Inflammatory macrophage (primary cell): ENCODE measurements at regions not wholly inside any gene's neighbourhood (a gene's known extent, or its start where the extent isn't known, plus 50 kb on each side); places are given as distances from the start of the nearest gene placed in this dataset.
"Not testable (repeated sequence)": the region's sequence is repeated elsewhere in the genome, so short reads cannot be mapped to it uniquely, and the experiment has no call there.

Source experiments
- DNase-seq, 2 donors: peaks; one replicate each; pipeline ENCODE4 v3.0.0-alpha.2; 2020 to 2022

GRCh38 chr4:34850968-34851367, 1393.3 kb downstream of the ARAP2 start:
- DNase-seq = no peak

- DNase-seq = no peak
Measured at GRCh38 chr4:34851411-34851810, 1392.9 kb downstream of the ARAP2 start.

- DNase-seq = no peak
Measured at GRCh38 chr4:34854451-34854850, 1389.9 kb downstream of the ARAP2 start.

- DNase-seq = no peak
Measured at GRCh38 chr4:34861666-34862065, 1382.6 kb downstream of the ARAP2 start.

GRCh38 chr4:34878961-34879360, 1365.4 kb downstream of the ARAP2 start:
- no peak for DNase-seq

GRCh38 chr4:34880246-34880645, 1364.1 kb downstream of the ARAP2 start:
- DNase-seq = no peak

- DNase-seq = no peak
Measured at GRCh38 chr4:34891892-34892291, 1352.4 kb downstream of the ARAP2 start.

GRCh38 chr4:34893382-34893781, 1350.9 kb downstream of the ARAP2 start:
- DNase-seq = no peak

- DNase-seq = no peak
Measured at GRCh38 chr4:34920032-34920431, 1324.3 kb downstream of the ARAP2 start.

- DNase-seq = no peak
Measured at GRCh38 chr4:34921391-34921790, 1322.9 kb downstream of the ARAP2 start.

GRCh38 chr4:34922325-34922724, 1322.0 kb downstream of the ARAP2 start:
- no peak for DNase-seq

- DNase-seq = no peak
Measured at GRCh38 chr4:34932591-34932990, 1311.7 kb downstream of the ARAP2 start.

- DNase-seq = no peak
Measured at GRCh38 chr4:34935739-34936138, 1308.6 kb downstream of the ARAP2 start.

- no peak for DNase-seq
Measured at GRCh38 chr4:34939073-34939472, 1305.2 kb downstream of the ARAP2 start.

GRCh38 chr4:34943741-34944386, 1300.5 kb downstream of the ARAP2 start:
- DNase-seq = no peak

GRCh38 chr4:34950926-34951325, 1293.4 kb downstream of the ARAP2 start:
- no peak for DNase-seq

- DNase-seq = no peak
Measured at GRCh38 chr4:34953145-34953799, 1291.0 kb downstream of the ARAP2 start.

- no peak for DNase-seq
Measured at GRCh38 chr4:34964613-34965012, 1279.7 kb downstream of the ARAP2 start.

GRCh38 chr4:34972189-34972588, 1272.1 kb downstream of the ARAP2 start:
- no peak for DNase-seq

- no peak for DNase-seq
Measured at GRCh38 chr4:34973650-34974312, 1270.5 kb downstream of the ARAP2 start.

- DNase-seq = no peak
Measured at GRCh38 chr4:34974313-34974680, 1270.0 kb downstream of the ARAP2 start.

- not testable (repeated sequence) for DNase-seq
Measured at GRCh38 chr4:35021222-35021621, 1223.1 kb downstream of the ARAP2 start.

- DNase-seq = no peak
Measured at GRCh38 chr4:35025152-35025834, 1219.0 kb downstream of the ARAP2 start.
